ENCODE measurements at regions not wholly inside any gene's neighbourhood (a gene's known extent, or its start where the extent isn't known, plus 50 kb on each side); places are given as distances from the start of the nearest gene placed in this dataset.

GRCh38 chrX:124518885-124519284 is 172.5 kb downstream of the SH2D1A start:
- Mint-ChIP-seq H3K27ac (ENCODE audit: unreplicated experiment) (no peak overlapping the region), H3K27me3 (ENCODE audit: unreplicated experiment) (no peaks in the 10 kb centered on the region), H3K4me1 (ENCODE audit: unreplicated experiment) (no peaks in the 10 kb centered on the region), H3K4me3 (ENCODE audit: unreplicated experiment) (no peak overlapping the region), H3K9me3 (ENCODE audit: unreplicated experiment) (no peaks in the 10 kb centered on the region), H3K36me3 (ENCODE audit: low read depth, unreplicated experiment) (no peaks in the 10 kb centered on the region)
- no peak for DNase-seq (ENCODE audit: low spot score)
- no peak for TF ChIP-seq CTCF (IDR thresholded peaks at IDR 0.05; ENCODE audit: unreplicated experiment)

DNA sequence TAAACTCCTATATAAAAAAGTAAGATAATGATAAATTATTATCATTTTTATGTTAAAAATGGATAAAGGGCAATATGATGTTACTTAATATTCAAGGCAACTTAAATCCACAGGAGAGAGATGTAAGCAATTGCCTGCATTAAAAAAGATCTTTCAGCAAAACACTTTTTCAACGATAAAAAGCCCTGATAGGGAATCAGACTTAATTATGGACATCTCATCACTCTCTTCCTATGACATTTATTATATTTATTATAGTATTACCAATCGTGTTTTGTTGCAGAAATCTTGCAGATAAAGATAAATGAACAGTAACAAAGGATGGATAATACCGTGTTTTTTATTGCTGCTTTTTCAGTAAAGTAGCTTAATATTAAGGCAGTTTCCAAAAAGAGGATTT is 178.5 kb downstream of the SH2D1A start:
- no peak for DNase-seq (ENCODE audit: low spot score)
- Mint-ChIP-seq H3K4me1 (ENCODE audit: unreplicated experiment) (no peaks in the 10 kb centered on the region), H3K4me3 (ENCODE audit: unreplicated experiment) (no peak overlapping the region), H3K9me3 (ENCODE audit: unreplicated experiment) (no peaks in the 10 kb centered on the region), H3K27me3 (ENCODE audit: unreplicated experiment) (no peaks in the 10 kb centered on the region), H3K27ac (ENCODE audit: unreplicated experiment) (no peak overlapping the region), H3K36me3 (ENCODE audit: low read depth, unreplicated experiment) (no peaks in the 10 kb centered on the region)
- no peak for TF ChIP-seq CTCF (IDR thresholded peaks at IDR 0.05; ENCODE audit: unreplicated experiment)

DNA sequence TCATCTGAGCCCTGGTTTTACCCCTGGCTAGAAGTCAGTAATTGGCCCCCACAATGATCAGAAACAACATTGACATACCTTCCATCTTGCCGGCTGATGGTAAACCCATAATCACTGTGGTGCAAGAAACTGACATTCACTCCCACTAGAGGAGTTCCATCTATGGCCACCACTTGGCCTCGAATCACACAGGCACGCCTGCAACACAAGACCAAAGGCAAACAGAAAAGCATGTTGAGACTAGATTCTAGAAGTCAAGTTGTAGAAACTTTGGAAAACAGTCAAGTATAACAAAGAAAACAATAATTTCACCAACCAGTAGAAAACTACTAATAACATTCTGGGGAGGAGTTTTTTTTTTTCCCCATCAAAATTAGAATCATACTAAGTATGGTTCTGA is 183.4 kb downstream of the SH2D1A start:
- H3K4me3 Mint-ChIP-seq (ENCODE audit: unreplicated experiment), result no peak overlapping the region
- DNase-seq (ENCODE audit: low spot score), result no peak
- no peaks in the 10 kb centered on the region for H3K4me1 Mint-ChIP-seq (ENCODE audit: unreplicated experiment)
- no peaks in the 10 kb centered on the region for H3K9me3 Mint-ChIP-seq (ENCODE audit: unreplicated experiment)
- TF ChIP-seq CTCF (IDR thresholded peaks at IDR 0.05; ENCODE audit: unreplicated experiment), result no peak
- H3K36me3 Mint-ChIP-seq (ENCODE audit: low read depth, unreplicated experiment), result no peaks in the 10 kb centered on the region
- H3K27ac Mint-ChIP-seq (ENCODE audit: unreplicated experiment), result no peak overlapping the region
- H3K27me3 Mint-ChIP-seq (ENCODE audit: unreplicated experiment), result no peaks in the 10 kb centered on the region

GRCh38 chrX:124530803-124531202 is 184.4 kb downstream of the SH2D1A start:
- no peak overlapping the region for H3K4me3 Mint-ChIP-seq (ENCODE audit: unreplicated experiment)
- no peaks in the 10 kb centered on the region for H3K9me3 Mint-ChIP-seq (ENCODE audit: unreplicated experiment)
- no peak overlapping the region for H3K27ac Mint-ChIP-seq (ENCODE audit: unreplicated experiment)
- no peak for DNase-seq (ENCODE audit: low spot score)
- no peaks in the 10 kb centered on the region for H3K27me3 Mint-ChIP-seq (ENCODE audit: unreplicated experiment)
- no peaks in the 10 kb centered on the region for H3K36me3 Mint-ChIP-seq (ENCODE audit: low read depth, unreplicated experiment)
- H3K4me1 Mint-ChIP-seq (ENCODE audit: unreplicated experiment), result no peaks in the 10 kb centered on the region
- TF ChIP-seq CTCF (IDR thresholded peaks at IDR 0.05; ENCODE audit: unreplicated experiment), result no peak

DNA sequence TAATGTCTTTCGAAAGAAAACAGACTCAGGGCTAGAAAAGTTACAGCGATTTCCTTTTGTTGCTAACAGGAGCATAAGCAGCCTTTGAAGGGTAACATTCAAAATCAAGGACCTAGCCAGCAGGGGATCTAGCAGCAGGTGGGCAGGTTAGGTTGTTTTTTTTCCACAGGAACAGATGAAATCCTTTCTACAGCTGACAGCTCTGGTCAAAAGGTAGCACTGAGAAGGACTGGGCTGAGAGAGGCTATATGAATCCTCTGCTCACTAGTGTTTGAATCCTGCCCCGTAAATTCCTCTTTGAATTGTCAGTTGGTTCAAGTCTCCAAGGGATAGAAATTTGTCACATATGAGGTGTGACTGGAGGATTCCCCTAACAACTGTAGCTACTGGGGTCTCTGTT is 188.2 kb downstream of the SH2D1A start:
- no peaks in the 10 kb centered on the region for H3K27me3 Mint-ChIP-seq (ENCODE audit: unreplicated experiment)
- H3K9me3 Mint-ChIP-seq (ENCODE audit: unreplicated experiment), result no peaks in the 10 kb centered on the region
- H3K27ac Mint-ChIP-seq (ENCODE audit: unreplicated experiment), result no peak overlapping the region
- no peaks in the 10 kb centered on the region for H3K36me3 Mint-ChIP-seq (ENCODE audit: low read depth, unreplicated experiment)
- no peak overlapping the region for H3K4me3 Mint-ChIP-seq (ENCODE audit: unreplicated experiment)
- no peaks in the 10 kb centered on the region for H3K4me1 Mint-ChIP-seq (ENCODE audit: unreplicated experiment)
- DNase-seq (ENCODE audit: low spot score), result no peak
- TF ChIP-seq CTCF (IDR thresholded peaks at IDR 0.05; ENCODE audit: unreplicated experiment), result no peak
